HCT116 (cell line): ENCODE measurements at regions not wholly inside any gene's neighbourhood (a gene's known extent, or its start where the extent isn't known, plus 50 kb on each side); places are given as distances from the start of the nearest gene placed in this dataset.
A peak's percentile ranks its signal among the peaks of the same experiment; 100 is the strongest.

ENCODE experiments used
- ATAC-seq: fragments of 200-7000 bp; cut with Tn5 transposase; 2 replicates; pipeline ENCODE4 v1.9.1; 2020; ENCODE audit warnings: mild to moderate bottlenecking, moderate library complexity
- BruUV-seq: library from RNA; stranded (reverse); fragments of 400-500 nt; replicated peaks from 2 replicates; lab custom pipeline; 2021; lab: Mats Ljungman, UMichigan
- CTCF ChIA-PET: fragments of 300-600 bp; sonication (Branson Sonifier 250); formaldehyde crosslinking; loops from one replicate; lab custom pipeline; 2021; ENCODE audit warnings: antibody characterized with exemption; lab: Charles Lee
- POLR2A ChIA-PET: fragments of 300-600, 350-600 bp; sonication (Branson Sonifier 250); formaldehyde crosslinking; loops from one replicate; lab custom pipeline; 2021; ENCODE audit warnings: antibody characterized with exemption; lab: Charles Lee
- RAD21 ChIA-PET, 2 experiments: fragments of 300-600 bp; sonication (Branson Sonifier 250); formaldehyde crosslinking; loops; one replicate each; lab custom pipeline; 2023; ENCODE audit warnings: low total read pairs in 2 of 2; ENCODE audit not compliant: uncharacterized antibody in 2 of 2, unreplicated experiment in 2 of 2, low non-redundant PET in 1 of 2; lab: Charles Lee
- DNase-seq: peaks from one replicate; pipeline ENCODE4 v3.0.0-alpha.2; 2010; ENCODE audit warnings: low read depth, low spot score
- H2AFZ ChIP-seq: fragments of 200-600 bp; shearing (Covaris generic), sonication (generic); 2 replicates; pipeline ENCODE4 v1.6.1; 2017; ENCODE audit warnings: low read depth, mixed run types, mixed read lengths, antibody characterized with exemption, low read length; ENCODE audit not compliant: poor library complexity, severe bottlenecking
- H3K27ac ChIP-seq: 2 replicates; pipeline ENCODE4 v1.5.1; 2012; ENCODE audit warnings: low read depth, low read length
- H3K27me3 ChIP-seq: fragments of 200-600 bp; sonication (generic); 2 replicates; pipeline ENCODE4 v1.6.1; 2016; ENCODE audit warnings: mixed run types, low read length, mixed read lengths; ENCODE audit not compliant: insufficient read depth
- H3K36me3 ChIP-seq, 2 experiments: fragments of 200-500 bp in 1 of 2; fragments of 200-600 bp in 1 of 2; sonication (Bioruptor generic) in 1 of 2; sonication (generic) in 1 of 2; 2 replicates each; pipeline versions ENCODE4 v1.5.1 to v1.6.1; 2014 to 2016; ENCODE audit warnings: low read length in 2 of 2, inconsistent platforms in 1 of 2, mixed read lengths in 1 of 2, mixed run types in 1 of 2; ENCODE audit not compliant: insufficient read depth in 2 of 2, control insufficient read depth in 1 of 2
- H3K4me1 ChIP-seq, 2 experiments: fragments of 200-600 bp in 1 of 2; sonication (generic) in 1 of 2; 2 replicates each; pipeline versions ENCODE4 v1.5.1 to v1.6.1; 2012 to 2017; ENCODE audit warnings: low read length in 2 of 2, inconsistent platforms in 1 of 2, mild to moderate bottlenecking in 1 of 2, mixed read lengths in 1 of 2, mixed run types in 1 of 2, moderate library complexity in 1 of 2; ENCODE audit not compliant: insufficient read depth in 2 of 2, control insufficient read depth in 1 of 2
- H3K4me2 ChIP-seq: fragments of 200-600 bp; sonication (generic); 2 replicates; pipeline ENCODE4 v1.6.1; 2017; ENCODE audit warnings: mixed run types, low read length, mixed read lengths
- H3K4me3 ChIP-seq, 2 experiments: fragments of 200-600 bp in 1 of 2; sonication (generic) in 1 of 2; replicated peaks in 1 of 2; 2 replicates each; pipeline ENCODE4 v1.5.1; 2011 to 2016; ENCODE audit warnings: low read length in 2 of 2, control low read depth in 1 of 2, low read depth in 1 of 2, mild to moderate bottlenecking in 1 of 2, mixed read lengths in 1 of 2, mixed run types in 1 of 2
- H3K79me2 ChIP-seq: fragments of 200-600 bp; sonication (generic); 2 replicates; pipeline ENCODE4 v1.6.1; 2017; ENCODE audit warnings: mild to moderate bottlenecking, mixed run types, low read length, moderate library complexity, mixed read lengths; ENCODE audit not compliant: insufficient read depth
- H3K9ac ChIP-seq: fragments of 200-600 bp; sonication (generic); 2 replicates; pipeline ENCODE4 v1.6.1; 2016; ENCODE audit warnings: low read length, mixed read lengths
- H3K9me2 ChIP-seq: fragments of 200-600 bp; sonication (generic), shearing (Covaris generic); 2 replicates; pipeline ENCODE4 v1.6.1; 2017; ENCODE audit warnings: mixed run types, mild to moderate bottlenecking, moderate library complexity; ENCODE audit not compliant: insufficient read depth
- H3K9me3 ChIP-seq, 2 experiments: fragments of 200-500 bp in 1 of 2; fragments of 200-600 bp in 1 of 2; sonication (Bioruptor generic) in 1 of 2; sonication (generic) in 1 of 2; 2 replicates each; pipeline ENCODE4 v1.6.1; 2014 to 2017; ENCODE audit warnings: low read length in 2 of 2, mixed read lengths in 2 of 2, inconsistent platforms in 1 of 2, low read depth in 1 of 2, mild to moderate bottlenecking in 1 of 2, mixed run types in 1 of 2, moderate library complexity in 1 of 2; ENCODE audit not compliant: control insufficient read depth in 1 of 2, insufficient read depth in 1 of 2
- H4K20me1 ChIP-seq: fragments of 200-600 bp; sonication (generic), shearing (Covaris generic); 2 replicates; pipeline ENCODE4 v1.6.1; 2017; ENCODE audit warnings: mixed run types, mild to moderate bottlenecking, moderate library complexity; ENCODE audit not compliant: insufficient read depth
- CBX3 ChIP-seq: IDR thresholded peaks from 2 replicates; pipeline ENCODE4 v1.6.1; 2012; ENCODE audit warnings: low read depth
- CEBPB ChIP-seq: IDR thresholded peaks from 2 replicates; pipeline ENCODE4 v1.6.1; 2012; ENCODE audit warnings: low read depth
- CTCF ChIP-seq, 3 experiments: fragments of 200-600 bp in 1 of 3; sonication (generic) in 1 of 3; IDR thresholded peaks in 2 of 3; conservative IDR thresholded peaks in 1 of 3; 2 replicates each; pipeline ENCODE4 v1.5.1; 2012 to 2017; ENCODE audit warnings: low read depth in 2 of 3, low read length in 2 of 3, antibody characterized with exemption in 1 of 3, borderline replicate concordance in 1 of 3, control low read depth in 1 of 3, mild to moderate bottlenecking in 1 of 3, mixed read lengths in 1 of 3, mixed run types in 1 of 3, moderate library complexity in 1 of 3; ENCODE audit not compliant: insufficient read depth in 1 of 3
- EGR1 ChIP-seq: IDR thresholded peaks from 2 replicates; pipeline ENCODE4 v1.6.1; 2012; ENCODE audit warnings: low read depth
- EZH2 ChIP-seq: fragments of 200-600 bp; sonication (generic); IDR thresholded peaks from 2 replicates; pipeline ENCODE4 v1.6.1; 2017; ENCODE audit warnings: antibody characterized with exemption, mixed run types
- EZH2phosphoT487 ChIP-seq: fragments of 200-600 bp; IDR thresholded peaks from 2 replicates; pipeline ENCODE4 v1.6.1; 2018; ENCODE audit warnings: antibody characterized with exemption, borderline replicate concordance
- FOSL1 ChIP-seq: IDR thresholded peaks from 2 replicates; pipeline ENCODE4 v1.6.1; 2012; ENCODE audit warnings: low read depth
- JUND ChIP-seq: IDR thresholded peaks from 2 replicates; pipeline ENCODE4 v1.6.1; 2012
- MAX ChIP-seq: IDR thresholded peaks from 2 replicates; pipeline ENCODE4 v1.6.1; 2012
- POLR2A ChIP-seq: IDR thresholded peaks from 2 replicates; pipeline ENCODE4 v1.7.0; 2011; ENCODE audit warnings: borderline replicate concordance; ENCODE audit not compliant: insufficient read depth, insufficient read length; ENCODE audit errors: extremely low read depth
- POLR2AphosphoS5 ChIP-seq: IDR thresholded peaks from 2 replicates; pipeline ENCODE4 v1.6.1; 2011; ENCODE audit warnings: mild to moderate bottlenecking, low read depth, low read length, moderate library complexity
- REST ChIP-seq: IDR thresholded peaks from 2 replicates; pipeline ENCODE4 v1.6.1; 2012; ENCODE audit warnings: low read depth
- SIN3A ChIP-seq: IDR thresholded peaks from 2 replicates; pipeline ENCODE4 v1.6.1; 2012; ENCODE audit warnings: low read depth
- SP1 ChIP-seq: IDR thresholded peaks from 2 replicates; pipeline ENCODE4 v1.6.1; 2012; ENCODE audit warnings: low read depth
- SRF ChIP-seq: IDR thresholded peaks from 2 replicates; pipeline ENCODE4 v1.6.1; 2012; ENCODE audit warnings: low read depth
- TCF7L2 ChIP-seq: IDR thresholded peaks from 2 replicates; pipeline ENCODE4 v1.7.0; 2011; ENCODE audit warnings: borderline replicate concordance, inconsistent platforms; ENCODE audit not compliant: insufficient read depth, insufficient read length; ENCODE audit errors: extremely low read depth
- YY1 ChIP-seq: IDR thresholded peaks from 2 replicates; pipeline ENCODE4 v1.6.1; 2011; ENCODE audit warnings: low read length, low read depth, moderate library complexity, mild to moderate bottlenecking; ENCODE audit not compliant: insufficient replicate concordance; ENCODE audit errors: extremely low read depth
- ZBTB33 ChIP-seq: IDR thresholded peaks from 2 replicates; pipeline ENCODE4 v1.6.1; 2011; ENCODE audit warnings: mild to moderate bottlenecking, low read length, moderate library complexity; ENCODE audit not compliant: insufficient replicate concordance; ENCODE audit errors: extremely low read depth
- ZFX ChIP-seq: fragments of 450-650 bp; IDR thresholded peaks from 2 replicates; pipeline ENCODE4 v1.6.1; 2017
- ZNF274 ChIP-seq: fragments of 200-500 bp; sonication (Bioruptor generic); IDR thresholded peaks from 2 replicates; pipeline ENCODE4 v1.6.1; 2014; ENCODE audit warnings: mild to moderate bottlenecking, low read depth, low read length, inconsistent platforms
- intact Hi-C: fragments of 100-400 bp; cut with micrococcal nuclease; formaldehyde crosslinking; loops from 2 replicates; pipeline ENCODE4 v1.10.0; 2022

GRCh38 chr12:78726854-78727253, 137.7 kb upstream of the SYT1 start:
- no peak for TF ChIP-seq ZBTB33
- no peak for TF ChIP-seq EZH2phosphoT487
- no peak for TF ChIP-seq ZNF274
- TF ChIP-seq REST: no peak
- TF ChIP-seq MAX: no peak
- no peak for TF ChIP-seq SIN3A
- no peak for TF ChIP-seq TCF7L2
- no peak for TF ChIP-seq POLR2A
- no peak for TF ChIP-seq EZH2
- TF ChIP-seq CTCF (IDR thresholded peaks at IDR 0.05 in 2 of 3, conservative IDR thresholded peaks at IDR 0.05 in 1 of 3; ENCODE audit: borderline replicate concordance in 1 of 3, insufficient read depth in 1 of 3, low read depth in 2 of 3, low read length in 2 of 3): no peak
- TF ChIP-seq JUND: no peak
- TF ChIP-seq ZFX: no peak
- TF ChIP-seq CEBPB: no peak
- TF ChIP-seq YY1: no peak
- no peak for TF ChIP-seq SRF
- TF ChIP-seq FOSL1: no peak
- no peak for TF ChIP-seq CBX3
- no peak for TF ChIP-seq EGR1
- TF ChIP-seq SP1: no peak
- TF ChIP-seq POLR2AphosphoS5: no peak

More at GRCh38 chr12:78726854-78727253, 137.7 kb upstream of the SYT1 start:
- H3K27me3 ChIP-seq: no peaks in the 10 kb centered on the region
- intact Hi-C loops: no loop called here
- H2AFZ ChIP-seq: peak overlapping the region; percentile 72
- no peaks in the 10 kb centered on the region for H3K9me2 ChIP-seq
- ChIA-PET CTCF (no interaction called here), POLR2A (no interaction called here), RAD21 (no interaction called here)
- H3K36me3 ChIP-seq: no peaks in the 10 kb centered on the region
- H3K4me1 ChIP-seq: peaks cover 0 to 6% of the 10 kb centered on the region in 2 experiments; a peak in 1 of 4 replicates
- no peaks in the 10 kb centered on the region for H4K20me1 ChIP-seq
- H3K27ac ChIP-seq: no peak overlapping the region
- H3K9me3 ChIP-seq: no peaks in the 10 kb centered on the region
- H3K79me2 ChIP-seq: no peaks in the 10 kb centered on the region
- H3K4me2 ChIP-seq: 0 out of 2 replicates have a peak overlapping the region, but pooled peaks have one; percentile 3
- no TSS peak for BruUV-seq
- ATAC-seq (no peak), DNase-seq (no peak)
- H3K9ac ChIP-seq: no peak overlapping the region
- H3K4me3 ChIP-seq: no peak overlapping the region
